ENCODE measurements at regions not wholly inside any gene's neighbourhood (a gene's known extent, or its start where the extent isn't known, plus 50 kb on each side); places are given as distances from the start of the nearest gene placed in this dataset.

GRCh38 chr5:101143526-101143925, 240.4 kb upstream of the ST8SIA4 start:
- H3K27ac Mint-ChIP-seq, result no peak overlapping the region
- H3K36me3 Mint-ChIP-seq, result no peaks in the 10 kb centered on the region
- no peak overlapping the region for H3K4me3 Mint-ChIP-seq
- no peak for DNase-seq
- intact Hi-C loops (cut with micrococcal nuclease), result no loop called here
- ChIA-PET POLR2A (no interaction called here), CTCF (no interaction called here)
- H3K9me3 Mint-ChIP-seq, result peaks cover 3% of the 10 kb centered on the region
- no peaks in the 10 kb centered on the region for H3K27me3 Mint-ChIP-seq
- no peaks in the 10 kb centered on the region for H3K4me1 Mint-ChIP-seq (ENCODE audit: low read depth)

DNA sequence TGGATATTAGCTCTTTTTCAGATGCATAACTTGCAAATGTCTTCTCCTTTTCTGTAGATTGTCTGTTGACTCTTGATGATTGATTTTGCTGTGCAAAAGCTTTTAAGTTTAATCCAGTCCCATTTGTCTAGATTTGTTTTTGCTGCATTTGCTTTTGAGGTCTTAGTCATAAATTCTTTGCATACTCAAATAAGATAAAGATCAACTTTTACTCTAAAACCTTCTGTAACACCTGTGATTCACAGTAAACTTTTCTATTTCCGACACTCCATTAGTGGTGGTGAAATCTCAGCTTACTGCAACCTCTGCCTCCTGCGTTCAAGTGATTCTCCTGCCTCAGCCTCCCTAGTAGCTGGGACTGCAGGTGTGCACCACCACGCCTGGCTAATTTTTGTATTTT, 239.0 kb upstream of the ST8SIA4 start:
- no peak for DNase-seq
- intact Hi-C loops (cut with micrococcal nuclease), result no loop called here

DNA sequence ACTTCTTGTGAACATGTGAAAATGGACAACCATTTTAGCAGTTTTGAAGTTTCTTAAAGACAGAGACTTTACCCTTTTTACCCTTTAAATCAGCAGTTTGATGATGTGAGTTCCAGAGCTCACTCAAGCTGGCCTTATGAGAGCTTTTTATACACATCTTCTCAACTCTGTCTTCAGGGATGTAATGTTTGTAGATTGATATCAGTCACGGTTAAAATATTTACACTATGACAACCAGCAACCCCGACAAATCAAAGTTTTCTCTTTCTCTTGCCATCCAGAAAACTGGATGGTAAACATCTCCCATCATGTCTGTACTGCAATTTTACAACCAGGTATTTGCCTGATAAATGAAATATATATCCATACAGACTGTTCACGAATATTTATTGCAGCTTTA, 233.4 kb upstream of the ST8SIA4 start:
- intact Hi-C loops (cut with micrococcal nuclease), result no loop called here
- DNase-seq, result no peak

More for the DNA sequence above, 239.0 kb upstream of the ST8SIA4 start:
- ChIA-PET POLR2A (no interaction called here), CTCF (interaction anchor here (0.6 kb wide), 1 partner anchor 51 kb away, joined by 4 read pairs; no protein-coding TSS in a partner anchor)
- H3K4me3 Mint-ChIP-seq, result no peak overlapping the region
- peaks cover 3% of the 10 kb centered on the region for H3K9me3 Mint-ChIP-seq
- H3K36me3 Mint-ChIP-seq, result no peaks in the 10 kb centered on the region
- H3K27me3 Mint-ChIP-seq, result no peaks in the 10 kb centered on the region
- H3K4me1 Mint-ChIP-seq (ENCODE audit: low read depth), result no peaks in the 10 kb centered on the region
- no peak overlapping the region for H3K27ac Mint-ChIP-seq

DNA sequence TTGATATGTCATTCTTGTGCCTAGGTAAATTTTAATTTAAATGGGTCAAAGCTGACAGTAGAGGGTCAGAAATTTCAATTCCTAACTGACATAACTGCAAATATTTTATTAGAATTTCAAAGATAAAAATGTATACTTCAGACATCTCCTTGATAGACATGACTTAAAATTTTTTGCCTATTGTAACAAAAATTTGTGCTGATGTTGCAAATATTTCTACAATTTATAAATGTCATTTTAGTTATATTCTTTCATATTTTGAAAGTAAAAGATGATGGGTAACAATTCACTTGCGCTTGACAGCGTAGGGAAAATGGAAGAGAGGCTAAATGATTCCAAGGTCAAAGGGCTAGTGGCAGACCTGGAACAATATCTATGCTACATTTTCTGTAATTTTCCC, 220.3 kb upstream of the ST8SIA4 start:
- Mint-ChIP-seq H3K9me3 (peaks cover 2% of the 10 kb centered on the region), H3K36me3 (no peaks in the 10 kb centered on the region), H3K27me3 (no peaks in the 10 kb centered on the region), H3K4me3 (no peak overlapping the region), H3K27ac (no peak overlapping the region), H3K4me1 (ENCODE audit: low read depth) (no peaks in the 10 kb centered on the region)
- ChIA-PET CTCF (no interaction called here), POLR2A (no interaction called here)
- no peak for DNase-seq
- intact Hi-C loops (cut with micrococcal nuclease), result no loop called here

More for the DNA sequence above, 233.4 kb upstream of the ST8SIA4 start:
- POLR2A ChIA-PET, result no interaction called here
- H3K4me1 Mint-ChIP-seq (ENCODE audit: low read depth), result no peaks in the 10 kb centered on the region
- CTCF ChIA-PET, result no interaction called here
- no peak overlapping the region for H3K4me3 Mint-ChIP-seq
- peaks cover 3% of the 10 kb centered on the region for H3K9me3 Mint-ChIP-seq
- H3K36me3 Mint-ChIP-seq, result no peaks in the 10 kb centered on the region
- H3K27me3 Mint-ChIP-seq, result no peaks in the 10 kb centered on the region
- H3K27ac Mint-ChIP-seq, result no peak overlapping the region

- H3K27me3 Mint-ChIP-seq, result no peaks in the 10 kb centered on the region
- H3K27ac Mint-ChIP-seq, result no peak overlapping the region
- intact Hi-C loops (cut with micrococcal nuclease), result no loop called here
- H3K36me3 Mint-ChIP-seq, result no peaks in the 10 kb centered on the region
- no peak overlapping the region for H3K4me3 Mint-ChIP-seq
- ChIA-PET CTCF (no interaction called here), POLR2A (no interaction called here)
- DNase-seq, result no peak
- H3K9me3 Mint-ChIP-seq, result no peaks in the 10 kb centered on the region
- no peaks in the 10 kb centered on the region for H3K4me1 Mint-ChIP-seq (ENCODE audit: low read depth)
Measured at GRCh38 chr5:101112645-101113044, 209.6 kb upstream of the ST8SIA4 start.

GRCh38 chr5:101103874-101104273, 200.8 kb upstream of the ST8SIA4 start:
- Mint-ChIP-seq H3K27me3 (peaks cover 1% of the 10 kb centered on the region), H3K27ac (no peak overlapping the region), H3K9me3 (no peaks in the 10 kb centered on the region), H3K4me1 (ENCODE audit: low read depth) (no peaks in the 10 kb centered on the region), H3K36me3 (no peaks in the 10 kb centered on the region), H3K4me3 (no peak overlapping the region)
- DNase-seq, result no peak
- intact Hi-C loops (cut with micrococcal nuclease), result no loop called here
- CTCF ChIA-PET, result no interaction called here
- POLR2A ChIA-PET, result no interaction called here

DNA sequence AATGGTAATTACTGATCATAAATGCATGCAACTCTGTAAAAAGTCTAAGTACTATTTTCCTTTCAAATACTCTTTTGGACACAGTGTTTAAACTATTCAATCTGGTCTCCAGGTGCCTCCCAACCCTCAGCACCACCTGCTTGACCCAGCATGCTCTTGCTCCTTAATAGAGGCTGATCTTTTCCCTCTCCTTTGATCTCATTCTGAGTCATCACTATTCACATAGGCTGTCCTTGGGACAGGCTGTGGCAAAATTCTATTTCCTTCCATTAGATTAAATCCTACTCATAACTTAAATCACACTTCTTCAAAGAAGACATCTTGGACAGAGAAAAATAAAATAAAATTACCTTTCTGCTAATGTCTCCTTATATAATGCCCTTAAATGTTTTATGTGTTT, 199.4 kb upstream of the ST8SIA4 start:
- no peak overlapping the region for H3K4me3 Mint-ChIP-seq
- POLR2A ChIA-PET, result no interaction called here
- CTCF ChIA-PET, result no interaction called here
- H3K27me3 Mint-ChIP-seq, result peaks cover 1% of the 10 kb centered on the region
- no peaks in the 10 kb centered on the region for H3K36me3 Mint-ChIP-seq
- intact Hi-C loops (cut with micrococcal nuclease), result no loop called here
- DNase-seq, result no peak
- no peak overlapping the region for H3K27ac Mint-ChIP-seq
- no peaks in the 10 kb centered on the region for H3K4me1 Mint-ChIP-seq (ENCODE audit: low read depth)
- H3K9me3 Mint-ChIP-seq, result no peaks in the 10 kb centered on the region

- no peaks in the 10 kb centered on the region for H3K36me3 Mint-ChIP-seq
- no peak overlapping the region for H3K27ac Mint-ChIP-seq
- DNase-seq, result no peak
- H3K9me3 Mint-ChIP-seq, result no peaks in the 10 kb centered on the region
- intact Hi-C loops (cut with micrococcal nuclease), result no loop called here
- no peaks in the 10 kb centered on the region for H3K4me1 Mint-ChIP-seq (ENCODE audit: low read depth)
- ChIA-PET CTCF (interaction anchor here (0.6 kb wide), 1 partner anchor 50 kb away, joined by 4 read pairs; no protein-coding TSS in a partner anchor), POLR2A (no interaction called here)
- H3K4me3 Mint-ChIP-seq, result no peak overlapping the region
- H3K27me3 Mint-ChIP-seq, result no peaks in the 10 kb centered on the region
Measured at GRCh38 chr5:101091902-101092301, 188.8 kb upstream of the ST8SIA4 start.

GRCh38 chr5:101084353-101084752, 181.3 kb upstream of the ST8SIA4 start:
- H3K36me3 Mint-ChIP-seq, result no peaks in the 10 kb centered on the region

DNA sequence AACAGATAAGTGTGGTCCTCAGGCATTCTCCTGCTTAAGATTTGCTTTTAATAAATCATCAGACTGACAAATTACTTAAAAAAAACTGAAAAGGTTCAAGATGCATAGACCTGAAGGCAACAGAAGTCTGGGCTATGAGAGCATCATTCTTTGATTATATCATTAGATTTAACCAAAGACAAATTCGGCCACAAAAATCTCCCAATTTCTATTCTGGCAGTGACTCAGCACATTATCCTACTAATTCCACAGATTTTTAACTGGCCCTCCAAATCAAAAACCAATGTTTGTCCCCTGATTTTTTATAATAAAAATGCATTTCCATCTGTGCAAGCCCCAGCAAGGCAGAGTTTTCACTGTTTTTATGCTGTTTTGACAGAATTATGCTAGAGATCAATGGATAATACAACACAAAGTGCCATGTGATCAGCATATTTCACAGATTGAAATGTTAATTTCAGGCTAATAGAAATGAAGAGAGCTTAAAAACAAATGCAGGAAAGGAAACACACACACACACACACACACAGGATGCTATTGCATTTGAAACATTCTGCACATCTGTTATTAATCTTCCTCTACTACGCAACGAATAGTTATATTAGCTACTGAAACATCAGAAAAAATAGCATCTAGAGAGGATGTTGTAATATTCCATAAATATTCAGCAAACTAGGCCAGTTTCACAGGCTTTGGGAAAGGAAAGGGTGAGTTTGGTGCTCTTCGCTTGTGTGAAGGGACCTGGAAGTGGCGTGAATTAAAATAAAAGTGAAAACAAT, 177.6 kb upstream of the ST8SIA4 start:
- POLR2A ChIA-PET, result no interaction called here
- Mint-ChIP-seq H3K27me3 (no peaks in the 10 kb centered on the region), H3K4me3 (no peak overlapping the region), H3K4me1 (ENCODE audit: low read depth) (no peaks in the 10 kb centered on the region), H3K9me3 (no peaks in the 10 kb centered on the region), H3K27ac (no peak overlapping the region), H3K36me3 (no peaks in the 10 kb centered on the region)
- DNase-seq, result no peak
- CTCF ChIA-PET, result interaction anchor here (0.6 kb wide), 1 partner anchor 1139 kb away, joined by 3 read pairs; no protein-coding TSS in a partner anchor
- intact Hi-C loops (cut with micrococcal nuclease), result no loop called here

More at GRCh38 chr5:101084353-101084752, 181.3 kb upstream of the ST8SIA4 start:
- POLR2A ChIA-PET, result no interaction called here
- CTCF ChIA-PET, result interaction anchor here (0.6 to 0.7 kb wide), 2 partner anchors 228 to 339 kb away, joined by 3 to 4 read pairs; no protein-coding TSS in a partner anchor
- no peak overlapping the region for H3K4me3 Mint-ChIP-seq
- intact Hi-C loops (cut with micrococcal nuclease), result no loop called here
- H3K27me3 Mint-ChIP-seq, result no peaks in the 10 kb centered on the region
- H3K4me1 Mint-ChIP-seq (ENCODE audit: low read depth), result no peaks in the 10 kb centered on the region
- no peak for DNase-seq
- H3K27ac Mint-ChIP-seq, result no peak overlapping the region
- H3K9me3 Mint-ChIP-seq, result no peaks in the 10 kb centered on the region

DNA sequence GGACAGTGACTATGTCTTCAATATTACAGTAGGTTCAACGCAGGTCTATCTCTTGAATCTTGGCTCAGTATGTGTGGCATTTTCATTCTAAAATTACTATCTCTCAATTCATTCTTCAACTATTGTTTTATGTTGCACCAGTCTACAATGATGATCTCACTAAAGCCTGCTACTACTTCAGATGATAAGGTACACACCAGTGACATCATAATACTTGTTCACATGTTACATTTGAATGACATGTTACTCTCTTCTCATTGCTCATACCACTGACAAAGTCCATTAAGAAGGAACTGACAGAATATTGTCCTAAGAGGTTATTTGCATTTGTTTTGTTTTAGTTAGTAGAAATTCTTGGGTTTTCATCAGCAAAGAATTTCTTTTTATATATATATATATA, 165.2 kb upstream of the ST8SIA4 start:
- DNase-seq, result no peak
- ChIA-PET POLR2A (no interaction called here), CTCF (interaction anchor here (0.6 kb wide), 1 partner anchor 303 kb away, joined by 3 read pairs; no protein-coding TSS in a partner anchor)
- intact Hi-C loops (cut with micrococcal nuclease), result no loop called here
- Mint-ChIP-seq H3K36me3 (peaks cover under 1% of the 10 kb centered on the region), H3K27me3 (no peaks in the 10 kb centered on the region), H3K4me3 (no peak overlapping the region), H3K27ac (no peak overlapping the region), H3K9me3 (peaks cover 7% of the 10 kb centered on the region), H3K4me1 (ENCODE audit: low read depth) (no peaks in the 10 kb centered on the region)

DNA sequence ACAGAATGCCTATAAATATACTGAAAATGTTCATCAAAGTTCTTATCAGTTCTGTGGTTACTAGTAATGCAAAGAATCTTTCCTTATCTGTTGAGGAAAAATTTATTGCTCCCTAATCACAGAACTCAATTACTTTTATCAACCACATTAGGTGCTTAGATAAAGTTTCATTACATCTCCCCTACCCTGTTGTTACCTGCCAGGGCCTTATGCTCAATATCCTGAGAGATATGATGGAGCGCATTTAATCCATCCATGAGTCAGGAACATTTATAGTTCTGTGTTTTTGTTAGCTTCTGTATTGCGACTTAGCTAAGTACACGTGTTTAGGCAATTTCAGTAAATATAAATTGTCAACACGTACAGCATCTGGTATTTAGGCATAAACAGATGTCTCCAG, 164.3 kb upstream of the ST8SIA4 start:
- Mint-ChIP-seq H3K4me3 (no peak overlapping the region), H3K27me3 (no peaks in the 10 kb centered on the region), H3K4me1 (ENCODE audit: low read depth) (no peaks in the 10 kb centered on the region), H3K27ac (no peak overlapping the region), H3K9me3 (peaks cover 16% of the 10 kb centered on the region), H3K36me3 (peaks cover 2% of the 10 kb centered on the region)
- ChIA-PET CTCF (no interaction called here), POLR2A (no interaction called here)
- DNase-seq, result no peak
- intact Hi-C loops (cut with micrococcal nuclease), result no loop called here

DNA sequence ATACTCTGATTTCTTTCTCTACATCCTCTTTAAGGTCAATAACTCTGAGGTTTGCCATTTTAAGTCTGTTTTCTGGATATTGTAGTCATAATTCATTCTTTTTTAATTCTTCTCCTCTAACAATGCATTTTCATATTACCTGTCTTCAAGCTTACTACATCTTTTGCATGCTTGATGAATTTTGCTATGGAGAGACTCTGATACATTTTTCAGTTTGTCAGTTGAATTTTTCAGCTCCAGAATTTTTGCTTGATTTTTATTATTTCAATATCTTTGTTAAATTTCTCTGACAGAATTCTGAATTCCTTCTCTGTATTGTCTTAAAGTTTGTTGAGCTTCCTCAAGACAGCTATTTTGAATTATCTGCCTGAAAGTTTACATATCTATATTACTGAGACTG, 159.8 kb upstream of the ST8SIA4 start:
- H3K27ac Mint-ChIP-seq, result no peak overlapping the region
- H3K27me3 Mint-ChIP-seq, result peaks cover 2% of the 10 kb centered on the region
- no peak overlapping the region for H3K4me3 Mint-ChIP-seq
- no peaks in the 10 kb centered on the region for H3K4me1 Mint-ChIP-seq (ENCODE audit: low read depth)
- H3K9me3 Mint-ChIP-seq, result peaks cover 23% of the 10 kb centered on the region
- DNase-seq, result no peak
- peaks cover 4% of the 10 kb centered on the region for H3K36me3 Mint-ChIP-seq
- CTCF ChIA-PET, result no interaction called here
- POLR2A ChIA-PET, result no interaction called here
- intact Hi-C loops (cut with micrococcal nuclease), result no loop called here

Data from activated CD4-positive, alpha-beta memory T cell treated with anti-CD3 and anti-CD28 coated beads for 36 hours (primary cell).